Gastroesophageal sphincter (tissue), 4 donors: ENCODE measurements at regions not wholly inside any gene's neighbourhood (a gene's known extent, or its start where the extent isn't known, plus 50 kb on each side); places are given as distances from the start of the nearest gene placed in this dataset.

Experiments
- ATAC-seq: fragments of 150-250 bp; one replicate; pipeline ENCODE4 v1.9.1; 2016; ENCODE audit warnings: mild to moderate bottlenecking, moderate library complexity
- H3K27ac ChIP-seq, 4 donors: fragments of 200-600 bp; sonication (generic) in 3 of 4; 1 replicate in 3 of 4; 2 replicates in 1 of 4; pipeline ENCODE4 v1.5.1; 2016 to 2019
- H3K27me3 ChIP-seq: fragments of 200-600 bp; sonication (generic); one replicate; pipeline ENCODE4 v1.5.1; 2019
- H3K36me3 ChIP-seq, 2 donors: fragments of 200-600 bp; sonication (generic); one replicate each; pipeline ENCODE4 v1.5.1; 2019; ENCODE audit warnings: control low read depth in 1 of 2
- H3K4me1 ChIP-seq, 3 donors: fragments of 200-600 bp; sonication (generic); 1 replicate in 2 of 3; 2 replicates in 1 of 3; pipeline ENCODE4 v1.5.1; 2016 to 2019; ENCODE audit warnings: control low read depth in 2 of 3
- H3K4me3 ChIP-seq, 2 donors: fragments of 200-600 bp; sonication (generic); one replicate each; pipeline ENCODE4 v1.5.1; 2019; ENCODE audit warnings: mild to moderate bottlenecking in 1 of 2, moderate library complexity in 1 of 2
- H3K9me3 ChIP-seq, 3 donors: fragments of 200-600 bp; sonication (generic); one replicate each; pipeline ENCODE4 v1.5.1; 2017 to 2019; ENCODE audit warnings: control low read depth in 2 of 3
- EP300 ChIP-seq: sonication (generic); formaldehyde crosslinking; IDR thresholded peaks from one replicate; pipeline ENCODE4 v1.6.1; 2017; ENCODE audit warnings: antibody characterized with exemption, mild to moderate bottlenecking
- POLR2A ChIP-seq, 2 donors: fragments of 450-650 bp; IDR thresholded peaks; one replicate each; pipeline ENCODE4 v1.6.1; 2017; ENCODE audit warnings: antibody characterized with exemption in 2 of 2, mild to moderate bottlenecking in 2 of 2, moderate library complexity in 1 of 2
- POLR2AphosphoS5 ChIP-seq: sonication (generic); formaldehyde crosslinking; IDR thresholded peaks from one replicate; pipeline ENCODE4 v1.6.1; 2017; ENCODE audit warnings: antibody characterized with exemption
- WGBS, 2 donors: methylation state at CpG; one replicate each; pipeline ENCODE4 v1.1.5; 2018; ENCODE audit warnings: low coverage in 1 of 2; 5-methylcytosine and 5-hydroxymethylcytosine counted together
- TF ChIP-seq, protein P1 (sequence below), 4 experiments: fragments of 200-600 bp in 2 of 4; fragments of 450-650 bp in 2 of 4; sonication (generic) in 1 of 4; IDR thresholded peaks; one replicate each; pipeline ENCODE4 v1.5.1; 2017 to 2019; ENCODE audit warnings: antibody characterized with exemption in 4 of 4, mild to moderate bottlenecking in 2 of 4, moderate library complexity in 2 of 4

DNA sequence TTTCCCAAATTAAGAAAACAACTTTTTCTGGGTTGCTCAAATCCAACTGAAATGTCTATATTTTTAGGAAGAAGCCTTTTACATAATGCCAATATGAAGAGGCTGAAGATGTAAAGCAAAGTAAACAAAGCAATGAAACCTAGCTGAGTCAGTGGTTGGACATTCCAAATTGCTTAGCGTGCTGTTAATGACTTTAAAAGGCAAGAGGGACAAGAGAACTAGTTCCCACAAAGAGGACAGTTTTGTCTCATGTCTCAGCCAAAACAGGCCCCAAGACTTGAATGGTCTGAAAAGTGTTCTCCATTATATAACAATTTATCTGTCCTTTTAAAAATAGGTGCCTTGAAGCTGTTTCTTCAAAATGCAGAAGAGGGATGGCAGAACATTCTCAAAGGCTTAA lies 407.0 kb downstream of the ENC1 start:
- TF ChIP-seq, protein P1, sequence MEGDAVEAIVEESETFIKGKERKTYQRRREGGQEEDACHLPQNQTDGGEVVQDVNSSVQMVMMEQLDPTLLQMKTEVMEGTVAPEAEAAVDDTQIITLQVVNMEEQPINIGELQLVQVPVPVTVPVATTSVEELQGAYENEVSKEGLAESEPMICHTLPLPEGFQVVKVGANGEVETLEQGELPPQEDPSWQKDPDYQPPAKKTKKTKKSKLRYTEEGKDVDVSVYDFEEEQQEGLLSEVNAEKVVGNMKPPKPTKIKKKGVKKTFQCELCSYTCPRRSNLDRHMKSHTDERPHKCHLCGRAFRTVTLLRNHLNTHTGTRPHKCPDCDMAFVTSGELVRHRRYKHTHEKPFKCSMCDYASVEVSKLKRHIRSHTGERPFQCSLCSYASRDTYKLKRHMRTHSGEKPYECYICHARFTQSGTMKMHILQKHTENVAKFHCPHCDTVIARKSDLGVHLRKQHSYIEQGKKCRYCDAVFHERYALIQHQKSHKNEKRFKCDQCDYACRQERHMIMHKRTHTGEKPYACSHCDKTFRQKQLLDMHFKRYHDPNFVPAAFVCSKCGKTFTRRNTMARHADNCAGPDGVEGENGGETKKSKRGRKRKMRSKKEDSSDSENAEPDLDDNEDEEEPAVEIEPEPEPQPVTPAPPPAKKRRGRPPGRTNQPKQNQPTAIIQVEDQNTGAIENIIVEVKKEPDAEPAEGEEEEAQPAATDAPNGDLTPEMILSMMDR (IDR thresholded peaks at IDR 0.05): no peak
- TF ChIP-seq POLR2A (IDR thresholded peaks at IDR 0.05) (no peak), EP300 (no peak)
- 71 to 80% methylated on average over 1 of the region's 1 CpG for WGBS, 2 donors
- H3K27me3 ChIP-seq: no peaks in the 10 kb centered on the region

GRCh38 chr5:74233091-74233490 lies 407.4 kb downstream of the ENC1 start:
- no peak for TF ChIP-seq POLR2A (IDR thresholded peaks at IDR 0.05)
- TF ChIP-seq, protein P1 (IDR thresholded peaks at IDR 0.05): no peak
- TF ChIP-seq EP300: no peak
- TF ChIP-seq POLR2AphosphoS5: no peak
- H3K27me3 ChIP-seq: no peaks in the 10 kb centered on the region
- H3K4me3 ChIP-seq: no peak overlapping the region
- H3K4me1 ChIP-seq: no peaks in the 10 kb centered on the region
- ATAC-seq: no peak
- H3K9me3 ChIP-seq: no peaks in the 10 kb centered on the region
- H3K27ac ChIP-seq: no peak overlapping the region
- H3K36me3 ChIP-seq: no peaks in the 10 kb centered on the region

More for the DNA sequence above, 407.0 kb downstream of the ENC1 start:
- H3K4me1 ChIP-seq: no peaks in the 10 kb centered on the region
- ATAC-seq: no peak
- no peaks in the 10 kb centered on the region for H3K9me3 ChIP-seq
- H3K4me3 ChIP-seq: no peak overlapping the region
- no peaks in the 10 kb centered on the region for H3K36me3 ChIP-seq
- no peak overlapping the region for H3K27ac ChIP-seq

DNA sequence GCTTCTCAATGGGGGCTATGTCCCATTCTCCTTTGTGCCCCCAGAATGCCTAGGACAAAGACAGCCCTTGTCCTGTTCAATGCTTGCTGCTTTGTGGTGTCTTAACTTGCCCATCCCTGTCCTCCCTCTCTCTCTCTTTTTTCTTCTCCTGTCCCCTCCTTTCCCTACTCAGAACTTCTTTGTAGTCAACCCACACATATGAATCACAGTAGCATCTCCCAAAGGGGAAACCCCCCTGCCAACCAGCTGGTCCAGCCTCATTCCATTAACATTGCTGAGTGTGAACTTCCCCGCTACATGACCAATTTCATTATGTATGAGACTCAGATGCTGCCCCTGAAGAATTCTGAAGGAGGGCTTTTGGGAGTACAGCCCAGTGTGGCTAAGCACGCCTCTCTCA lies 408.3 kb downstream of the ENC1 start:
- Histone ChIP-seq H3K27me3 (no peaks in the 10 kb centered on the region), H3K27ac (no peak overlapping the region), H3K4me1 (no peaks in the 10 kb centered on the region), H3K36me3 (no peaks in the 10 kb centered on the region), H3K4me3 (no peak overlapping the region), H3K9me3 (no peaks in the 10 kb centered on the region)
- TF ChIP-seq POLR2AphosphoS5: no peak
- no peak for TF ChIP-seq EP300
- TF ChIP-seq, protein P1 (IDR thresholded peaks at IDR 0.05): no peak
- TF ChIP-seq POLR2A (IDR thresholded peaks at IDR 0.05): no peak
- no peak for ATAC-seq
- 80 to 100% methylated on average over 2 of the region's 2 CpGs for WGBS, 2 donors

DNA sequence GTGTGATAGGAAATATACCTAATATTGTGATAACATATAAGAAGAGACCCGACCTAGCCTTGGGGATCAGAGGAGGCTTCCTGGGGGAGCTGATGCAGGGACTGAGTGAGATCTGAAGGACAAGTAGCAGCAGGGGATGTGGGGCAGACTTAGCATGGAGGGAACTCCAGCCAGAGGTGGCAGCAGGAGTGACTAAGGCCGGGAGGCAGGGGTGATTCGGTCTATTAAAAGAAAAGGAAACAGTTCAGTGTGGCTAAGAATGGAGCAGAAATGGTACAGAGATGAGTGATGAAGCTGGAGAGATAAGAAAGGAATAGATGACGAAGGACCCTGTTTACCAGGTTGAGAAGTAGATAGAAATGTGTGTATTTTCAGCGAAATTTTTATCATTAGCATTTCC lies 408.8 kb downstream of the ENC1 start:
- Histone ChIP-seq H3K4me3 (no peak overlapping the region), H3K4me1 (no peaks in the 10 kb centered on the region), H3K27me3 (no peaks in the 10 kb centered on the region), H3K9me3 (no peaks in the 10 kb centered on the region), H3K36me3 (no peaks in the 10 kb centered on the region), H3K27ac (no peak overlapping the region)
- ATAC-seq: no peak
- WGBS, 2 donors: 85 to 89% methylated on average over 3 to 5 of the region's 5 CpGs
- TF ChIP-seq POLR2AphosphoS5 (no peak), EP300 (no peak), POLR2A (IDR thresholded peaks at IDR 0.05) (no peak)
- TF ChIP-seq, protein P1 (IDR thresholded peaks at IDR 0.05): no peak

DNA sequence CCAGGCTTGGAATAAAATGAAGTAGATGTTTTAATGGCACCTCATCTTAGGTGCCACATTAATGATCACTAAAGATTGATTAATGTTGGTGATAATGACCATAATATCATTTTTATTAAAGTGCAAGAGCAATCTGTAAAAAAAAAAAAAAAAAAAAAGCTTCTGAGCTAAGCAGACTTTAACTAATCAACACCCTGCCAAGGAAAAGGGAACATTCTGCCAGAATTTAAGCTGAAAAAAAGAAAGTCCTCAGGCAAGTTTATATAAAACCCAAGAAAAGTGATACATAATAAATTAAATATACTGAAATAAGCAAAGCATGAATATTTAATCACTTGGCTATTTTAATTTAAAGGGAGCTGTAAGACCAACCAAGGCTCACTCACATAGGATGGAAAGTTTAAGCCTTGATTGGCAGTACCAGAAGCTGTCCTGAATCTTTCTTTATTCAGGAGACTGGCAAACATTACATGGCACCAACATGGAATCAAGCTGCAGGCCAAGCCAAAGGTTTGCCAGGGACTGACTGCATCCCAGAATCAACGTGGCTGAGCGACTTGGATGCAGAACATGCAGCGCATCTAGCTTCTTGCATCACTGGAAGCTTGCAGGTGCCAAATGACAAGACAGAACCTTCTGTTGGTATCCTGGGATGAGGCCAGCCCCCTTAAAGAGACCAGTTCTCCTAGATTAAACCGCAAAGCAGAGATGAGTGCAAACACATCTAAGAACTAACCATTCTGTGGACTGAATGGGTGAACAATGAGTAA lies 413.6 kb downstream of the ENC1 start:
- 0 to 33% methylated on average over 1 of the region's 4 CpGs for WGBS, 2 donors
- peak; percentile 41 for ATAC-seq
- Histone ChIP-seq H3K27me3 (no peaks in the 10 kb centered on the region), H3K4me1 (peaks cover 0 to 7% (median 0%) of the 10 kb centered on the region in 3 donors), H3K36me3 (no peaks in the 10 kb centered on the region), H3K4me3 (no peak overlapping the region), H3K27ac (no peak overlapping the region), H3K9me3 (no peaks in the 10 kb centered on the region)
- no peak for TF ChIP-seq EP300
- TF ChIP-seq POLR2A (IDR thresholded peaks at IDR 0.05): no peak
- TF ChIP-seq, protein P1 (IDR thresholded peaks at IDR 0.05): no peak
- no peak for TF ChIP-seq POLR2AphosphoS5
